Mucosa of descending colon (tissue), 3 donors: ENCODE measurements at regions not wholly inside any gene's neighbourhood (a gene's known extent, or its start where the extent isn't known, plus 50 kb on each side); places are given as distances from the start of the nearest gene placed in this dataset.

Source experiments
- ATAC-seq: fragments of 200-7000 bp; cut with Tn5 transposase; one replicate; pipeline ENCODE4 v1.9.1; 2020; ENCODE audit warnings: mild to moderate bottlenecking, moderate library complexity
- DNase-seq, 3 donors: peaks; one replicate each; pipeline ENCODE4 v3.0.0-alpha.2; 2020
- H3K36me3 ChIP-seq: fragments of 200-600 bp; one replicate; pipeline ENCODE4 v1.8.0; 2021; ENCODE audit warnings: low read depth, mild to moderate bottlenecking
- H3K4me1 ChIP-seq: fragments of 200-600 bp; one replicate; pipeline ENCODE4 v1.8.0; 2021; ENCODE audit warnings: low read depth, mild to moderate bottlenecking
- H3K4me3 ChIP-seq: fragments of 200-600 bp; one replicate; pipeline ENCODE4 v1.8.0; 2021; ENCODE audit warnings: mild to moderate bottlenecking
- H3K9me3 ChIP-seq: fragments of 200-600 bp; one replicate; pipeline ENCODE4 v1.8.0; 2021; ENCODE audit warnings: mild to moderate bottlenecking
- CTCF ChIP-seq: fragments of 200-600 bp; IDR thresholded peaks from one replicate; pipeline ENCODE4 v1.8.0; 2022; ENCODE audit warnings: antibody characterized with exemption, mild to moderate bottlenecking
- intact Hi-C, 2 donors: fragments of 100-400 bp; cut with DNase I in 1 of 2; cut with micrococcal nuclease in 1 of 2; formaldehyde crosslinking; loops; one replicate each; pipeline versions ENCODE4 v1.11.0 to v1.11.1; 2022; cut with DNase I, micrococcal nuclease
- donor health status: DM: no; HTN: no; CAD: no; lungs with moderate emphysema.
- donor health status: DM: no; HTN: no; CAD: no.
- donor health status: DM: no; HTN: yes; CAD: no.

GRCh38 chr14:22336031-22336430 lies 253.0 kb downstream of the DAD1 start:
- DNase-seq (no peak), ATAC-seq (no peak)
- no peaks in the 10 kb centered on the region for H3K9me3 ChIP-seq
- intact Hi-C loops, result no loop called here
- no peak for TF ChIP-seq CTCF
- H3K36me3 ChIP-seq, result no peaks in the 10 kb centered on the region
- peaks cover 7% of the 10 kb centered on the region for H3K4me1 ChIP-seq
- no peak overlapping the region for H3K4me3 ChIP-seq

- peaks cover 7% of the 10 kb centered on the region for H3K4me1 ChIP-seq
- ATAC-seq (peak; percentile 32), DNase-seq (no peak)
- H3K4me3 ChIP-seq, result no peak overlapping the region
- intact Hi-C loops, result no loop called here
- no peaks in the 10 kb centered on the region for H3K9me3 ChIP-seq
- H3K36me3 ChIP-seq, result no peaks in the 10 kb centered on the region
- TF ChIP-seq CTCF, result no peak
Measured at GRCh38 chr14:22334627-22335026, 254.4 kb downstream of the DAD1 start.

- ATAC-seq, result no peak
- Histone ChIP-seq H3K9me3 (no peaks in the 10 kb centered on the region), H3K4me3 (no peak overlapping the region), H3K36me3 (no peaks in the 10 kb centered on the region), H3K4me1 (peaks cover 7% of the 10 kb centered on the region)
- intact Hi-C loops, result no loop called here
- DNase-seq, result no peak
- no peak for TF ChIP-seq CTCF
Measured at GRCh38 chr14:22334275-22334577, 254.8 kb downstream of the DAD1 start.

- intact Hi-C loops, result no loop called here
- ATAC-seq, result peak; percentile 91
- peaks cover 7% of the 10 kb centered on the region for H3K4me1 ChIP-seq
- peak in 1 of 3 donors; percentile 29 for DNase-seq
- H3K9me3 ChIP-seq, result no peaks in the 10 kb centered on the region
- TF ChIP-seq CTCF, result no peak
- no peak overlapping the region for H3K4me3 ChIP-seq
- no peaks in the 10 kb centered on the region for H3K36me3 ChIP-seq
Measured at GRCh38 chr14:22333422-22334274, 255.4 kb downstream of the DAD1 start.

GRCh38 chr14:22332686-22333421 lies 256.2 kb downstream of the DAD1 start:
- ATAC-seq (no peak), DNase-seq (no peak)
- peaks cover 7% of the 10 kb centered on the region for H3K4me1 ChIP-seq
- no peak for TF ChIP-seq CTCF
- intact Hi-C loops, result no loop called here
- H3K4me3 ChIP-seq, result no peak overlapping the region
- H3K36me3 ChIP-seq, result no peaks in the 10 kb centered on the region
- H3K9me3 ChIP-seq, result no peaks in the 10 kb centered on the region
